Vagina (tissue), 2 donors: ENCODE measurements at regions not wholly inside any gene's neighbourhood (a gene's known extent, or its start where the extent isn't known, plus 50 kb on each side); places are given as distances from the start of the nearest gene placed in this dataset.

Experiments
- POLR2A ChIP-seq, 2 donors: fragments of 450-650 bp; IDR thresholded peaks; one replicate each; pipeline ENCODE4 v1.6.1; 2017; ENCODE audit warnings: antibody characterized with exemption in 2 of 2, mild to moderate bottlenecking in 2 of 2, moderate library complexity in 2 of 2
- POLR2AphosphoS5 ChIP-seq, 2 donors: sonication (generic); formaldehyde crosslinking; IDR thresholded peaks; one replicate each; pipeline ENCODE4 v1.9.0; 2017; ENCODE audit warnings: antibody characterized with exemption in 2 of 2, mild to moderate bottlenecking in 2 of 2, low read depth in 1 of 2; ENCODE audit not compliant: insufficient read depth in 1 of 2
- TF ChIP-seq, protein P1 (sequence below), 3 experiments: fragments of 450-650 bp in 2 of 3; fragments of 200-600 bp in 1 of 3; sonication (generic) in 1 of 3; IDR thresholded peaks; one replicate each; pipeline ENCODE4 v1.5.1; 2017 to 2019; ENCODE audit warnings: antibody characterized with exemption in 3 of 3, mild to moderate bottlenecking in 2 of 3, moderate library complexity in 2 of 3

DNA sequence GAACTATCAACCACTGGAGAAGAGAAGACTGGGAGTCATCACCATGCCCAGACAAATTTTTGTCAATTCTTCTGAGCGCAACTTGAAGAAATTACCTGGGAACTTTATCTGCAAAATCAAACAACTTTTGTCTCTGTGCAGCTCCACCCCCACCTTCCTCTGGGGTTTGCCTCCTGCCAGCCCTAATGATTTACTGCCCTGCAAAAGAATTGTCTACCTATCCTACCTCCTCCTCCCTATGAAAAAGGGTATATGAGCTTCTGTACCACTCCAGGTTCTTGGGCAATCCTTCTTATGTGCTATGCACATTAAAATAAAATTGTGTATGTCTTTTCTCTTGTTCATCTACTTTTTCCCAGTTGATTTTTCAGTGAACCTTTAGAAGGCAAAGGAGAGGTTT is 191.9 kb downstream of the URB2 start:
- TF ChIP-seq, protein P1, sequence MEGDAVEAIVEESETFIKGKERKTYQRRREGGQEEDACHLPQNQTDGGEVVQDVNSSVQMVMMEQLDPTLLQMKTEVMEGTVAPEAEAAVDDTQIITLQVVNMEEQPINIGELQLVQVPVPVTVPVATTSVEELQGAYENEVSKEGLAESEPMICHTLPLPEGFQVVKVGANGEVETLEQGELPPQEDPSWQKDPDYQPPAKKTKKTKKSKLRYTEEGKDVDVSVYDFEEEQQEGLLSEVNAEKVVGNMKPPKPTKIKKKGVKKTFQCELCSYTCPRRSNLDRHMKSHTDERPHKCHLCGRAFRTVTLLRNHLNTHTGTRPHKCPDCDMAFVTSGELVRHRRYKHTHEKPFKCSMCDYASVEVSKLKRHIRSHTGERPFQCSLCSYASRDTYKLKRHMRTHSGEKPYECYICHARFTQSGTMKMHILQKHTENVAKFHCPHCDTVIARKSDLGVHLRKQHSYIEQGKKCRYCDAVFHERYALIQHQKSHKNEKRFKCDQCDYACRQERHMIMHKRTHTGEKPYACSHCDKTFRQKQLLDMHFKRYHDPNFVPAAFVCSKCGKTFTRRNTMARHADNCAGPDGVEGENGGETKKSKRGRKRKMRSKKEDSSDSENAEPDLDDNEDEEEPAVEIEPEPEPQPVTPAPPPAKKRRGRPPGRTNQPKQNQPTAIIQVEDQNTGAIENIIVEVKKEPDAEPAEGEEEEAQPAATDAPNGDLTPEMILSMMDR (IDR thresholded peaks at IDR 0.05) = no peak
- TF ChIP-seq POLR2AphosphoS5 (IDR thresholded peaks at IDR 0.05; ENCODE audit: insufficient read depth in 1 of 2, low read depth in 1 of 2) = no peak
- no peak for TF ChIP-seq POLR2A (IDR thresholded peaks at IDR 0.05)
